ENCODE measurements at regions not wholly inside any gene's neighbourhood (a gene's known extent, or its start where the extent isn't known, plus 50 kb on each side); places are given as distances from the start of the nearest gene placed in this dataset.

DNA sequence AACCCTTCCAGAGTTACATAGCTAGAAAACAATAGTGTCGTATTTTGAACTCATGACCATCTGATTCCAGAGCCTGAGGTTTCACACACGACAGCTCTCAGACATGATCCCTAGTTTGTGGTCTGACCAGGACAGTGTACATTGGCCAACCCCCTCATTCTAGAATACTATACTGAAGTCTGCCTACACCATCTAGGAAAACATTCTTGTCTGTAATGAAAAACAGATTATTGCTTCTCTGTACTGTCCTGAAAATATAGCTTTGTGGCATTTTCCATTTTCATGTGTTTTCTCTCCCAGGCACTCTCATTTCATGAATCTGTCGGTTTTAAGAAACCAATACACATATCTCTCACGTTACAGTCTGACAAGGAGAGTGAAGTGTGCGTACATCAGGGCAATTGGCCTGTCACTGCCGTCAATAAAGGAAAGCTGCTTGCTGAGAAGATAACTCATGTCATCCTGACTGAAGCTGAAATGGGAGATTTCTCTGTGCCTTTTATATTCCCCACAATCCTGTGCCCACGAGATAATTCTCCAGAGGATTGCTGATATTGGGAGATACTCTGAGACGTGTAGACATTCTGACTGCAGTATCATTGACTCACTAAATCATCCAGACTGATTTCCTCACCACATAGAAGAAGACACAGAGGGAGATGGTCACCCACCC lies 585.6 kb downstream of the PLPP3 start (continued):
- TF ChIP-seq RBBP5 (IDR thresholded peaks at IDR 0.05; ENCODE audit: borderline replicate concordance, low read depth, low read length), result no peak
- no peak for TF ChIP-seq BACH1 (IDR thresholded peaks at IDR 0.05; ENCODE audit: low read length)
- no peak for TF ChIP-seq TAF7 (optimal IDR thresholded peaks at IDR 0.05; ENCODE audit: borderline replicate concordance, low read depth, low read length)
- no peak for TF ChIP-seq SP1 (IDR thresholded peaks at IDR 0.05; ENCODE audit: low read depth, low read length)
- no peak for TF ChIP-seq SAP30 (IDR thresholded peaks at IDR 0.05; ENCODE audit: insufficient read depth, insufficient replicate concordance, low read length)
- TF ChIP-seq BRCA1 (IDR thresholded peaks at IDR 0.05; ENCODE audit: low read depth, low read length), result no peak
- TF ChIP-seq, protein P1, sequence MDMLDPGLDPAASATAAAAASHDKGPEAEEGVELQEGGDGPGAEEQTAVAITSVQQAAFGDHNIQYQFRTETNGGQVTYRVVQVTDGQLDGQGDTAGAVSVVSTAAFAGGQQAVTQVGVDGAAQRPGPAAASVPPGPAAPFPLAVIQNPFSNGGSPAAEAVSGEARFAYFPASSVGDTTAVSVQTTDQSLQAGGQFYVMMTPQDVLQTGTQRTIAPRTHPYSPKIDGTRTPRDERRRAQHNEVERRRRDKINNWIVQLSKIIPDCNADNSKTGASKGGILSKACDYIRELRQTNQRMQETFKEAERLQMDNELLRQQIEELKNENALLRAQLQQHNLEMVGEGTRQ (IDR thresholded peaks at IDR 0.05; ENCODE audit: low read length), result no peak
- TF ChIP-seq POLR2AphosphoS5 (IDR thresholded peaks at IDR 0.05; ENCODE audit: low read depth, low read length), result no peak
